Omental fat pad (tissue), 3 donors: ENCODE measurements at regions not wholly inside any gene's neighbourhood (a gene's known extent, or its start where the extent isn't known, plus 50 kb on each side); places are given as distances from the start of the nearest gene placed in this dataset.

Experiments
- ATAC-seq: fragments of 150-250 bp; one replicate; pipeline ENCODE4 v1.9.1; 2016; ENCODE audit warnings: mild to moderate bottlenecking, moderate library complexity; ENCODE audit not compliant: low FRiP score
- DNase-seq: peaks from one replicate; pipeline ENCODE4 v3.0.0-alpha.2; 2019; ENCODE audit warnings: low spot score
- TF ChIP-seq, protein P1 (sequence below), 3 donors: fragments of 450-650 bp; IDR thresholded peaks; one replicate each; pipeline ENCODE4 v1.5.1; 2016 to 2017; ENCODE audit warnings: antibody characterized with exemption in 3 of 3, mild to moderate bottlenecking in 3 of 3, moderate library complexity in 2 of 3

DNA sequence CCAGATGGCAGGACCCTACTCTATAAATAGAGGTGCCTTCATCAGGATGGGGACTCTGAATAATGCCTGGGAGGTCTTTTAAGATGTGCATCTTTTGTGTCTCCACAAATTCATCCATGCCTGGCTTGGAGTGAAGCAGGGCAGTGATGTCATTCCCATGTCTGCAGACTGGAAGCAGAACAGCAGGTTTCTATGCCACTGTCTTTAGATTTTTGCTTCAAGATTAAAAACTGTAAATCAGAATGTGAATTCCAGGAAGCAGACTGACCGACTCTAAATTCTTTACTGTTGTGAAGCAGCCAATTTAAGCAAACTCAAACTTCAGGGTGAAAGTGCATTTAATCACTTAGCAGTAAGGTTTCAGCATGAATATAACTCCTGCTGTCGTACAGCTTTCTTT, 159.3 kb downstream of the SCG2 start:
- TF ChIP-seq, protein P1, sequence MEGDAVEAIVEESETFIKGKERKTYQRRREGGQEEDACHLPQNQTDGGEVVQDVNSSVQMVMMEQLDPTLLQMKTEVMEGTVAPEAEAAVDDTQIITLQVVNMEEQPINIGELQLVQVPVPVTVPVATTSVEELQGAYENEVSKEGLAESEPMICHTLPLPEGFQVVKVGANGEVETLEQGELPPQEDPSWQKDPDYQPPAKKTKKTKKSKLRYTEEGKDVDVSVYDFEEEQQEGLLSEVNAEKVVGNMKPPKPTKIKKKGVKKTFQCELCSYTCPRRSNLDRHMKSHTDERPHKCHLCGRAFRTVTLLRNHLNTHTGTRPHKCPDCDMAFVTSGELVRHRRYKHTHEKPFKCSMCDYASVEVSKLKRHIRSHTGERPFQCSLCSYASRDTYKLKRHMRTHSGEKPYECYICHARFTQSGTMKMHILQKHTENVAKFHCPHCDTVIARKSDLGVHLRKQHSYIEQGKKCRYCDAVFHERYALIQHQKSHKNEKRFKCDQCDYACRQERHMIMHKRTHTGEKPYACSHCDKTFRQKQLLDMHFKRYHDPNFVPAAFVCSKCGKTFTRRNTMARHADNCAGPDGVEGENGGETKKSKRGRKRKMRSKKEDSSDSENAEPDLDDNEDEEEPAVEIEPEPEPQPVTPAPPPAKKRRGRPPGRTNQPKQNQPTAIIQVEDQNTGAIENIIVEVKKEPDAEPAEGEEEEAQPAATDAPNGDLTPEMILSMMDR (IDR thresholded peaks at IDR 0.05) = no peak
- no peak for ATAC-seq

DNA sequence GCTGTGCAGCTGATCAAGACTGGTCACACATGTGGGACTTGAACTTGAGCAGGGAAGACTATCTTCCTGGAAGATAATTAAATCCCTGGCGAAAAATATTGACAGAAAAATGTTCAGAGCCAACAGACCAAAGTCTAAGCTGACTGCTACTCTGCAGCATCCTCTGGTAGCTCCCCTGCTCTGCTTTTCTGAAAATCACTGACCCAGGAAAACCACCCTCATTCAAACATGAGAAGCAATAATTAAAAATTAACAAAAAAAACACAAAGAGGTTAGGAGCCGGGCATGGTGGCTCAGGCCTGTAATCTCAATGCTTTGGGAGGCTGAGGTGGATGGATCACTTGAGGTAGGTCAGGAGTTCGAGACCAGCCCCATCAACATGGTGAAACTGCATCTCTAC, 151.9 kb downstream of the SCG2 start:
- TF ChIP-seq, protein P1 (IDR thresholded peaks at IDR 0.05) = no peak
- no peak for DNase-seq
- no peak for ATAC-seq

More for the DNA sequence above, 159.3 kb downstream of the SCG2 start:
- no peak for DNase-seq

DNA sequence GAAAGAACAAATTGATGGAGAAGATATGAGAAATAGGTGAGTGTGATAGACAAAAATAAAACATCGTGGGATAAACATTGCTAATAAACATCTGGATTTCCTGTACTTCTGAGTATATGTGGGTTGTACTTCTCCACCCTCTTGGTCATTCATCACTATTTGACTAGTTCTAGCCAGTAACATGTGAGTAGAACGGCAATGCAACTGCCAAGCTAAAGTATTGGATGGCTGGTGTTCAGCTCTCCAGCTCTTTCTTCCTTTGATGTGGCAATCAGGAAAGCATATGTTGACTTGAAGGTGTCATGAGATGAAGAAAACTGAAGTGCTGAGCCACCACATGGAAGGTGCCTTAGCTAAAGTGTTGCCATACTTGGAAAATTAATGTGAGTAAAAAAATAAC, 144.9 kb downstream of the SCG2 start:
- ATAC-seq (no peak), DNase-seq (no peak)
- TF ChIP-seq, protein P1 (IDR thresholded peaks at IDR 0.05) = no peak

DNA sequence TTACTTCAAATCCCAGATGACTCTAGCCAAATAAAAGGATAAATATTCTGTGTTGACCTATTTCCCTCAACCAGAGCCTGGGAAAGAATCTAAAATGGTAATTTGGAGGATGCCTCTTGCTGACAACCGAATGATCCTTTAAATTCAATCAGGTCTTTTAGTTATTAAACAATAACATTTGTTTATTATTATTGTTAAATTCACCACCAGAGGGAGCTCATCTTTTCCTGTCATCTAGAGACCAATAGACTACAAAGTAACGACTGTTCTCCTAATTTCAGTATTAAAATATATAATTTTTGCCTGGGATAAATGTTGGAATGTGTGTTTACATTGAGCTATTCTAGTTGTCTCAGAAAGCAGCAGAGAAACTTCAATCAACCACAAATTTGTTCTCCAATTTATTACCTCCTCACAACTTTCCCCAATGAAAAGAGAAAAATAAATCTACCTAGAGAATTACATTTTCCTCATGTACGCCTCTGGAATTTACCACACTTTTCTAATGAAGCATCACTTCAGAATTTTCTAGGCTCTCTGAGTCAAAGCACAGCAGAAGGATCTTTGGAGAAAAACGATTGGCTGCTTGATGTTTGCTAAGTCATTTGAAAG, 142.7 kb downstream of the SCG2 start:
- DNase-seq (no peak), ATAC-seq (no peak)
- TF ChIP-seq, protein P1 (IDR thresholded peaks at IDR 0.05) = no peak

DNA sequence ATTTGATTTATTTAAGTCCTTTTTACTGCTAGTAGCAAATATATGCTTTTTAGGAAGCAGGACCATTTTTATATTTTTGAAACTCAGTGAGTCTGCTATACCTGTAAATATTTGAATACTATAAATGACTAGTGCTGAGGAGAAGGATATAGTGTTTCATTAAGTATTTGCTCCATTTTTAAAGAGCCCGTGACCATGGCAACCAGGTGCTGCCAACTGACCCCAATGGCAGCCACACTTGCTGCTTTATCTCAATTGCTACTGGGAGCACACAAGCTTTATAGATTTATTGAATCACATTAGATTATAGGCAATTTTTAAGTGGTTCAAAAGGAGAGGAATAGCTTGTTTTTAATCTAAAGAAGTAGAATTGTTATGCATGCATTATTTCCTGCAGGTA, 142.0 kb downstream of the SCG2 start:
- TF ChIP-seq, protein P1 (IDR thresholded peaks at IDR 0.05) = no peak
- ATAC-seq = no peak
- DNase-seq = no peak

DNA sequence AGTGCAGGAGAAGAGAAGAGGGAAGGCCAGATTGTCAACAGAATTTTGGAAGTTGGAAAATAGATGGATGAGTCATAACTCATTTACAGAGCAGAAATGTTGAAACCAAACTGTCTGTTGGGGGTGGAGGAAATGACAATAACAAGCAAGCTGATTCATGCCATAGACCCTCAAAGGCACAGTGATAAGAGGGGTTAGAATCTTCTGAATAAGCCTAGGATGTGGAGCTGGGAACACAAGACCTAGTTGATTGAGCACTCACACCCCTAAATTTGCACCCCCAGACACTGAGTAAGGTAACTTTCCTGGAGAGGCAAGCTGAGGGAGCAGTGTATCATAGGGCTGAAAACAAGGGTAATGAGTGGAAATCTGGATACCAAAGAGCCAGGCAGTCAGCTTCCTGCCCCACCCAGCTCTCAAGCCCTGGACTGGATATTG, 141.4 kb downstream of the SCG2 start:
- TF ChIP-seq, protein P1 (IDR thresholded peaks at IDR 0.05) = no peak
- ATAC-seq (peak; percentile 56), DNase-seq (no peak)

DNA sequence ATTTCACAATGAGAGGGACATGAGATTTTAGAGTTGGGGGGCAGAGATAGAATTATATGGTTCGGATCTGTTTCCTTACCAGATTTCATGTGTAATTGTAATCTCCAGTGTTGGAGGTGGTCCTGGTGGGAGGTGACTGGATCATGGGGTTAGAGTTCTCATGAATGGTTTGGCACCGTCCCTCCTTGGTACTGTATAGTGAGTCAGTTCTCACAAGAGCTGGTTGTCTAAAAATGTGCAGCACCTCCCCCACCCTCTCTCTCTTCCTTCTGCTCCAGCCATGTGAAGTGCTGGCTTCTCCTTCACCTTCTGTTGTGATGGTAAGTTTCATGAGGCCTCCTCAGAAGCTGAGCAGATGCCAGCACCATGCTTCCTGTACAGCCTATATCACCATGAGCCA, 138.1 kb downstream of the SCG2 start:
- ATAC-seq = no peak
- TF ChIP-seq, protein P1 (IDR thresholded peaks at IDR 0.05) = no peak
- no peak for DNase-seq
